GM12878 (cell line): ENCODE measurements at regions not wholly inside any gene's neighbourhood (a gene's known extent, or its start where the extent isn't known, plus 50 kb on each side); places are given as distances from the start of the nearest gene placed in this dataset.
"Not testable (repeated sequence)": the region's sequence is repeated elsewhere in the genome, so short reads cannot be mapped to it uniquely, and the experiment has no call there.

Experiments
- CBFB ChIP-seq: IDR thresholded peaks from 2 replicates; pipeline ENCODE4 v1.6.1; 2016; ENCODE audit warnings: antibody characterized with exemption, low read depth
- CTCF ChIP-seq, 3 experiments: IDR thresholded peaks in 2 of 3; conservative IDR thresholded peaks in 1 of 3; 2 replicates each; pipeline ENCODE4 v1.5.1; 2011; ENCODE audit warnings: low read depth in 3 of 3, low read length in 3 of 3, mild to moderate bottlenecking in 3 of 3, control low read depth in 2 of 3, moderate library complexity in 2 of 3, inconsistent platforms in 1 of 3, mixed read lengths in 1 of 3; ENCODE audit not compliant: control insufficient read depth in 2 of 3, insufficient read depth in 1 of 3; ENCODE audit errors: extremely low read depth in 1 of 3
- FOXM1 ChIP-seq: IDR thresholded peaks from 2 replicates; pipeline ENCODE4 v1.6.1; 2012; ENCODE audit warnings: low read depth, mild to moderate bottlenecking, inconsistent platforms, low read length, moderate library complexity
- MYB ChIP-seq: fragments of 150-350 bp; IDR thresholded peaks from 2 replicates; pipeline ENCODE4 v1.6.1; 2014; ENCODE audit warnings: mild to moderate bottlenecking, low read depth, low read length, borderline replicate concordance
- POLR2AphosphoS5 ChIP-seq: IDR thresholded peaks from 2 replicates; pipeline ENCODE4 v1.6.1; 2011; ENCODE audit warnings: mild to moderate bottlenecking, low read length, inconsistent platforms
- RELB ChIP-seq: fragments of 450-650 bp; IDR thresholded peaks from 2 replicates; pipeline ENCODE4 v1.6.1; 2017; ENCODE audit warnings: low read depth, mild to moderate bottlenecking, moderate library complexity
- SMAD1 ChIP-seq: fragments of 450-650 bp; IDR thresholded peaks from 2 replicates; pipeline ENCODE4 v1.6.1; 2018; ENCODE audit warnings: mild to moderate bottlenecking, low read depth; ENCODE audit not compliant: partially characterized antibody
- TAF1 ChIP-seq: IDR thresholded peaks from 2 replicates; pipeline ENCODE4 v1.6.1; 2011; ENCODE audit warnings: mild to moderate bottlenecking, low read depth, low read length, borderline replicate concordance
- TF ChIP-seq, protein P1 (sequence below): IDR thresholded peaks from 2 replicates; pipeline ENCODE4 v1.6.1; 2011; ENCODE audit warnings: mild to moderate bottlenecking, low read depth, low read length, moderate library complexity; ENCODE audit not compliant: insufficient replicate concordance

GRCh38 chr9:94420098-94420497 lies 91.7 kb upstream of the NUTM2F start:
- TF ChIP-seq, protein P1, sequence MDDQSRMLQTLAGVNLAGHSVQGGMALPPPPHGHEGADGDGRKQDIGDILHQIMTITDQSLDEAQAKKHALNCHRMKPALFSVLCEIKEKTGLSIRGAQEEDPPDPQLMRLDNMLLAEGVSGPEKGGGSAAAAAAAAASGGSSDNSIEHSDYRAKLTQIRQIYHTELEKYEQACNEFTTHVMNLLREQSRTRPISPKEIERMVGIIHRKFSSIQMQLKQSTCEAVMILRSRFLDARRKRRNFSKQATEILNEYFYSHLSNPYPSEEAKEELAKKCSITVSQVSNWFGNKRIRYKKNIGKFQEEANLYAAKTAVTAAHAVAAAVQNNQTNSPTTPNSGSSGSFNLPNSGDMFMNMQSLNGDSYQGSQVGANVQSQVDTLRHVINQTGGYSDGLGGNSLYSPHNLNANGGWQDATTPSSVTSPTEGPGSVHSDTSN = not testable (repeated sequence)
- not testable (repeated sequence) for TF ChIP-seq FOXM1; RELB; MYB; POLR2AphosphoS5; SMAD1; CBFB; CTCF (IDR thresholded peaks at IDR 0.05 in 2 of 3, conservative IDR thresholded peaks at IDR 0.05 in 1 of 3; ENCODE audit: control insufficient read depth in 2 of 3, extremely low read depth in 1 of 3, insufficient read depth in 1 of 3, low read depth in 3 of 3, low read length in 3 of 3); TAF1
